Gastroesophageal sphincter (tissue), 3 donors: ENCODE measurements at regions not wholly inside any gene's neighbourhood (a gene's known extent, or its start where the extent isn't known, plus 50 kb on each side); places are given as distances from the start of the nearest gene placed in this dataset.

Experiments used
- POLR2A ChIP-seq, 2 donors: fragments of 450-650 bp; IDR thresholded peaks; one replicate each; pipeline ENCODE4 v1.6.1; 2017; ENCODE audit warnings: antibody characterized with exemption in 2 of 2, mild to moderate bottlenecking in 2 of 2, moderate library complexity in 1 of 2
- POLR2AphosphoS5 ChIP-seq: sonication (generic); formaldehyde crosslinking; IDR thresholded peaks from one replicate; pipeline ENCODE4 v1.6.1; 2017; ENCODE audit warnings: antibody characterized with exemption
- TF ChIP-seq, protein P1 (sequence below), 4 experiments: fragments of 200-600 bp in 2 of 4; fragments of 450-650 bp in 2 of 4; sonication (generic) in 1 of 4; IDR thresholded peaks; one replicate each; pipeline ENCODE4 v1.5.1; 2017 to 2019; ENCODE audit warnings: antibody characterized with exemption in 4 of 4, mild to moderate bottlenecking in 2 of 4, moderate library complexity in 2 of 4

DNA sequence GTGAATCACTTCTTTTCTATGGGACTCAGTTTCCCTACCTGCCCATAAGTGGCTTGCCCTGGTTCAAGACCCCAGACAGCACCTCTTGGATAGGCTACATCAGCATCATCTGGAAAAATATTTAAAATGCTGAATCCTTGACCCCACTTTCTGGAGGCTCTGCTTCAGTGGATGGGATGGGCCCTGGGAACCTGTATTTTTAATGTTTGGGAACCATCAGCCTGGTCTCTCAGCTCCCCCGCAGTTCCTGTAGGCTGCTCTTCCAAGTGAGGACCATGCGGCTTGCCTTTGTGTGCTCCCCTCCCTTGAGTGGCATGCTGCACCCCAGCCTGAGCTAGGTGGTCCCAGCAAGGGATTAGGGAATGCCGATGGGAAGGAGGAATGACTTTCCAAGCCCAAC is 68.3 kb upstream of the CRHR1 start:
- TF ChIP-seq POLR2AphosphoS5 (no peak), POLR2A (IDR thresholded peaks at IDR 0.05) (no peak)
- TF ChIP-seq, protein P1, sequence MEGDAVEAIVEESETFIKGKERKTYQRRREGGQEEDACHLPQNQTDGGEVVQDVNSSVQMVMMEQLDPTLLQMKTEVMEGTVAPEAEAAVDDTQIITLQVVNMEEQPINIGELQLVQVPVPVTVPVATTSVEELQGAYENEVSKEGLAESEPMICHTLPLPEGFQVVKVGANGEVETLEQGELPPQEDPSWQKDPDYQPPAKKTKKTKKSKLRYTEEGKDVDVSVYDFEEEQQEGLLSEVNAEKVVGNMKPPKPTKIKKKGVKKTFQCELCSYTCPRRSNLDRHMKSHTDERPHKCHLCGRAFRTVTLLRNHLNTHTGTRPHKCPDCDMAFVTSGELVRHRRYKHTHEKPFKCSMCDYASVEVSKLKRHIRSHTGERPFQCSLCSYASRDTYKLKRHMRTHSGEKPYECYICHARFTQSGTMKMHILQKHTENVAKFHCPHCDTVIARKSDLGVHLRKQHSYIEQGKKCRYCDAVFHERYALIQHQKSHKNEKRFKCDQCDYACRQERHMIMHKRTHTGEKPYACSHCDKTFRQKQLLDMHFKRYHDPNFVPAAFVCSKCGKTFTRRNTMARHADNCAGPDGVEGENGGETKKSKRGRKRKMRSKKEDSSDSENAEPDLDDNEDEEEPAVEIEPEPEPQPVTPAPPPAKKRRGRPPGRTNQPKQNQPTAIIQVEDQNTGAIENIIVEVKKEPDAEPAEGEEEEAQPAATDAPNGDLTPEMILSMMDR (IDR thresholded peaks at IDR 0.05) = no peak
